Progenitor cell of endocrine pancreas (in vitro differentiated cells): ENCODE measurements at regions not wholly inside any gene's neighbourhood (a gene's known extent, or its start where the extent isn't known, plus 50 kb on each side); places are given as distances from the start of the nearest gene placed in this dataset.

ENCODE experiments used
- DNase-seq: peaks from one replicate; pipeline ENCODE4 v3.0.0; 2021; ENCODE audit warnings: low spot score; ENCODE audit not compliant: unreplicated experiment
- H3K27ac Mint-ChIP-seq: 2 replicates; pipeline ENCODE4 v1.8.0; 2021; ENCODE audit warnings: mild to moderate bottlenecking, moderate library complexity, mixed read lengths
- H3K27me3 Mint-ChIP-seq: 2 replicates; pipeline ENCODE4 v1.8.0; 2021; ENCODE audit warnings: mixed read lengths
- H3K36me3 Mint-ChIP-seq: 2 replicates; pipeline ENCODE4 v1.8.0; 2022; ENCODE audit warnings: mixed read lengths; ENCODE audit not compliant: insufficient read depth
- H3K4me1 Mint-ChIP-seq: 2 replicates; pipeline ENCODE4 v1.8.0; 2021; ENCODE audit warnings: low read depth, mixed read lengths
- H3K4me3 Mint-ChIP-seq: 2 replicates; pipeline ENCODE4 v1.8.0; 2021; ENCODE audit warnings: low read depth, mild to moderate bottlenecking, moderate library complexity, mixed read lengths
- H3K9me3 Mint-ChIP-seq: 2 replicates; pipeline ENCODE4 v1.8.0; 2021; ENCODE audit warnings: low read depth, mixed read lengths
- TF ChIP-seq, protein P1 (sequence below): fragments of 200-600 bp; sonication (generic); IDR thresholded peaks from one replicate; pipeline ENCODE4 v1.5.0; 2021; ENCODE audit warnings: antibody characterized with exemption, mild to moderate bottlenecking; ENCODE audit not compliant: unreplicated experiment

DNA sequence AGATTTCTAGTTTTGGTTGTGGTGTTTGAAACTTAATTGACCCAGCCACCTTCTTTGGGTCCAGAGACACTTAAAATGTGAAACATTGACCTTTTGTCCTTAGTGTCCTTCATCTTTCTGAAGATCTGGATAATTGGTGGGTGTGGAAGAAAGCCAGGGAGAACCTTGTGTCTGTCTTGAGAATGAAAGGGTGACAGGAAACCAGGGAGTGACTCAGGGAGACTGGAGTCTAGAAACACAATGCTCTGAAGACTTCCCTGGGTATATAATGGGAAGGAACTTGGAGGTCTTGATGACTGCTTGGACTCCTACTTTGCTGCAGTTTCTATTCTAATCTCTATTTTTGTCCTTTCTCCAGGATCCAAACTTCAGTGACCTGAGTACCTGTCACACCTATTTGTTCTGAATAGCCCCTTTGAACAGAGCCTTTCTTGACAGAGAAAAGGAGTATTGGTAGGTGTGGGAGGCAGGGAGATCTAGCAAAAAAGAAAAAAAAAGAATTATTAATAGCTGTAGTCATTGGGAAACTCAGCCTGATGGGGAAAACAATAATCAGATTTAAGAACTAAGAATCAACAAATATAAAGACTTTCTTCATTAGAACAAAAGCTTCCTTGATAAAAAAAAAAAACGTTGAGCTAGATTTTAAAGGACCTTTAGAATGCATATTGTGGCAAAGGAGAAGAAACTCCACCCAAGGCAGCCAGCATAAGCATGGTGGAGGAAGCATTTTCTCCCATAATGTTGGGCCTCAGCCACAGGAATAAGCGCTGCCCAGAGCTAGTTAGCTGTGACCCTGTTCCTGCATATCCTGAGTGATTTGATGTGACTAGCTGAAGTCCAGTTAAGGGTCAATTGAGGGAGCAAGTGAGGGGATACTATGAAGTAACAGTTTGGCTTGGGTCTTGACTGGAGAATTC is 77.9 kb upstream of the HOXC13 start:
- peaks cover 25% of the 10 kb centered on the region for H3K27me3 Mint-ChIP-seq
- TF ChIP-seq, protein P1, sequence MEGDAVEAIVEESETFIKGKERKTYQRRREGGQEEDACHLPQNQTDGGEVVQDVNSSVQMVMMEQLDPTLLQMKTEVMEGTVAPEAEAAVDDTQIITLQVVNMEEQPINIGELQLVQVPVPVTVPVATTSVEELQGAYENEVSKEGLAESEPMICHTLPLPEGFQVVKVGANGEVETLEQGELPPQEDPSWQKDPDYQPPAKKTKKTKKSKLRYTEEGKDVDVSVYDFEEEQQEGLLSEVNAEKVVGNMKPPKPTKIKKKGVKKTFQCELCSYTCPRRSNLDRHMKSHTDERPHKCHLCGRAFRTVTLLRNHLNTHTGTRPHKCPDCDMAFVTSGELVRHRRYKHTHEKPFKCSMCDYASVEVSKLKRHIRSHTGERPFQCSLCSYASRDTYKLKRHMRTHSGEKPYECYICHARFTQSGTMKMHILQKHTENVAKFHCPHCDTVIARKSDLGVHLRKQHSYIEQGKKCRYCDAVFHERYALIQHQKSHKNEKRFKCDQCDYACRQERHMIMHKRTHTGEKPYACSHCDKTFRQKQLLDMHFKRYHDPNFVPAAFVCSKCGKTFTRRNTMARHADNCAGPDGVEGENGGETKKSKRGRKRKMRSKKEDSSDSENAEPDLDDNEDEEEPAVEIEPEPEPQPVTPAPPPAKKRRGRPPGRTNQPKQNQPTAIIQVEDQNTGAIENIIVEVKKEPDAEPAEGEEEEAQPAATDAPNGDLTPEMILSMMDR: no peak
- H3K4me1 Mint-ChIP-seq: no peaks in the 10 kb centered on the region
- H3K9me3 Mint-ChIP-seq: no peaks in the 10 kb centered on the region
- H3K36me3 Mint-ChIP-seq: no peaks in the 10 kb centered on the region
- no peak overlapping the region for H3K27ac Mint-ChIP-seq
- H3K4me3 Mint-ChIP-seq: no peak overlapping the region
- DNase-seq: no peak

DNA sequence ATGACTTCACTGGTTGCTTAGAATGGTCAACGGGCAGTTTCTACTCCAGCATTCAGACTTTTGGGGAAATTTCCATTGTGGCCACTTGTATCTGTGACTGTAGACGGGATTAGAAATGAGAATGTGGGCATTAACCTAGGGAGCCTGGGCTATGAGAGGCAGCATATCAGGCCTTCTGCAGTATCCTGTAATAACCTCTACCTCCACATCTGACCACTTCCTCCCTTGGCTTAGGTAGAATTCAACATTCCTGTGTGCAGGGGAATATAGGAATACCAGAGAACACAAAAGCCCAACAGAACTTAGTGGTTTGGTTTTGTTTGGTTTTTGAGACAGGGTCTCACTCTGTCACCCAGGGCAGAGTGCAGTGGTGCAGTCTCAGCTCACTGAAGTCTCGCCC is 76.4 kb upstream of the HOXC13 start:
- no peaks in the 10 kb centered on the region for H3K36me3 Mint-ChIP-seq
- no peaks in the 10 kb centered on the region for H3K9me3 Mint-ChIP-seq
- H3K4me3 Mint-ChIP-seq: no peak overlapping the region
- H3K4me1 Mint-ChIP-seq: no peaks in the 10 kb centered on the region
- H3K27ac Mint-ChIP-seq: no peak overlapping the region
- peaks cover 22% of the 10 kb centered on the region for H3K27me3 Mint-ChIP-seq
- DNase-seq: no peak
- TF ChIP-seq, protein P1: no peak

GRCh38 chr12:53862831-53863230 is 75.8 kb upstream of the HOXC13 start:
- Mint-ChIP-seq H3K36me3 (no peaks in the 10 kb centered on the region), H3K4me3 (no peak overlapping the region), H3K4me1 (peaks cover 1% of the 10 kb centered on the region)

DNA sequence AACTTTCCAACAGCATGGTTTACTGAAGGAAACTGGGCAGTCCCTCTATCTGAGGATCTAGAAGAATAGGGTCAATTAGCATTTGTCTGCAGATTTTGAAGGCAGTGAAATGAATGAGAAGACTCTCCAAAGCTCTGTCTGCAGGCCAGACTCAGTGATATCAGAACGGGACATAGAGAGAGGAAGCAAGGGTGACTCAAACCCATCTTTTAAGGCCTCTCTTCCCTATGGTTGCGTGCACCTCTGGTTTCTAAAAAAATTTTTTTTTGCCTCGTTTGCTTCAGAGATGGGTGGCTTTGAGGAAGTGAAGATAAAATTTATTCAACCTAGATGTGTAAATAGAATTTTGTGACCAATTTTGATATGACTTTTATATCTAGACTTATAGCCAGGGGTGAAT is 71.9 kb upstream of the HOXC13 start:
- TF ChIP-seq, protein P1: no peak
- no peaks in the 10 kb centered on the region for H3K9me3 Mint-ChIP-seq
- no peak overlapping the region for H3K4me3 Mint-ChIP-seq
- H3K4me1 Mint-ChIP-seq: peaks cover 2% of the 10 kb centered on the region
- H3K27me3 Mint-ChIP-seq: peaks cover 34% of the 10 kb centered on the region
- DNase-seq: no peak
- no peak overlapping the region for H3K27ac Mint-ChIP-seq
- H3K36me3 Mint-ChIP-seq: no peaks in the 10 kb centered on the region

More at GRCh38 chr12:53862831-53863230, 75.8 kb upstream of the HOXC13 start:
- no peaks in the 10 kb centered on the region for H3K9me3 Mint-ChIP-seq
- no peak overlapping the region for H3K27ac Mint-ChIP-seq
- no peak for DNase-seq
- H3K27me3 Mint-ChIP-seq: peaks cover 25% of the 10 kb centered on the region
- TF ChIP-seq, protein P1: no peak

DNA sequence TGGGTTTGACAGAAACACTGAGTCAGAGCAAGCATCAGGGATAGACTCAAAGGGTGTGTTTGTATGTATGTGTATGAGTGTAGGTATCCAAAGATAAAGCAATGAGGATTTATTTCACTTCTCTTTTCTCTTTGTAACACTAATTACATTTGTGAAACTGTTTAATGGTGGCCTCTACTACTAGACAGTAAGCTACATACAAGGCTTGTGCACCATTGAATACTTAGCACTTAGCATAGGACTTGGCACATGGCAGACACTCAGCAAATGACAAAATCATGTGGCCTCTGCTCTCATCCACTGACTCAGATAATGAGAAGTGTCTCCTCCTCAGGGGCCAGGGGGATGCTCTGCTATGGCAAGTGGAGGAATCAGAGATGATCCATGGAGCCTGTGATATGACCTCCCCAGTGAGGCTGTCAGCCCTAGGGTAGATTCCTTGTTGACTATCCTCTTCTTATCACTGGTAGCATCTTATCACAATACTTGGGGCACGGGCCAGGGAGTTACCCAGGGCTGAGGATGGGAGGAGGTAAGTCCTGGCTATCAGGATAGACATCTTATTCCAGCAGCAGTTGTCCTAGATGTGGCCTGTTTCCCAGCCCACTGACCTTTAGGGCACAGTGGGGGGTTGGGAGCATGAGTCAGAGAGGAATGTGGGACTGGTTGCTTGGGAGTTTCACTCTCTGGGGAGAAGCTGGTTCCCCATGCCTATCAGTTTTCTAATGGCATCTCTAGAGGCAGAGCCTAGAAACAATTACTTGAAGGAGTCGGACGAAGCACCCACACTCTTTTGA is 71.2 kb upstream of the HOXC13 start:
- no peak overlapping the region for H3K4me3 Mint-ChIP-seq
- peaks cover 2% of the 10 kb centered on the region for H3K4me1 Mint-ChIP-seq
- no peak for DNase-seq
- H3K9me3 Mint-ChIP-seq: no peaks in the 10 kb centered on the region
- H3K27me3 Mint-ChIP-seq: peaks cover 34% of the 10 kb centered on the region
- H3K27ac Mint-ChIP-seq: peak overlapping the region; percentile 3
- H3K36me3 Mint-ChIP-seq: no peaks in the 10 kb centered on the region
- TF ChIP-seq, protein P1: no peak
